Fibroblast of skin of abdomen (primary cell): ENCODE measurements at regions not wholly inside any gene's neighbourhood (a gene's known extent, or its start where the extent isn't known, plus 50 kb on each side); places are given as distances from the start of the nearest gene placed in this dataset.
"Not testable (repeated sequence)": the region's sequence is repeated elsewhere in the genome, so short reads cannot be mapped to it uniquely, and the experiment has no call there.

Source experiments
- DNase-seq: peaks from one replicate; pipeline ENCODE4 v3.0.0-alpha.2; 2013

- DNase-seq = not testable (repeated sequence)
Observed at GRCh38 chr4:52522093-52522492, 137.0 kb downstream of the USP46 start.

DNA sequence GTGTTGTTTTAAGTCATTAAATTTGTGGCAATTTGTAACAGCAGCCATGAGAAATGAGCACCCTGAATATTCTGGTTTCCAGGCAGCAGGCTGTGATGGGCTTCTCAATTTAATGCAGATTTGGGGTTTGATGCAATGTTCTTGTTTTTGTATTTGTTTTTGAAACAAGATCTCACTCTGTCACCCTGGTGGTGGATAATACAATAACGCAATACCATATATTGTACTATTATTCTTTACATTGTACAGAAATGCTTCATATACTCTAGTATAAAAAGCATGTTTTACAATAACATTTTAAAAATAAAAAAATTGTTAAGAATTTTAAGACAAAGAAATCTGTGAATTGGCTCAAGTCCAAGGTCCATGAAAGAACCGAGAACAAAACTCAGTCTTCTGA is 129.1 kb downstream of the USP46 start:
- DNase-seq = no peak

DNA sequence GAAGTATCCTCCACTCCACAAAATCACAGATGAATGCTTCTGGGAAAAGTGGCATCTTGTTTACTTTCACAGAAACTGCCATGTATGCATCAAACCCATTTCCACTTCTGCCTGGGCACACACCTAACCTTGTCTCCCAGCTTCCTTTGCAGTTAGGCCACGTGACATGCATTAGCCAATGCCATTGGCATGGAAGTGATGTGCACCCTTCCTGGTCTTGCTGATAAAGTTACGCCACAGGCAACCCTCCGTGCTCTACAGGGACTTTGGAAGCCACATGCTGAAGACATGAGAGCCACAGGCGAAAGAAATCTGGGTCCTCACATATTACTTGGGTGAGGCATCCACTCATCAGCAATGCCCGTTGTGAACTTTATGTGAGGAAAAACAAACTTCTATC is 123.3 kb downstream of the USP46 start:
- DNase-seq = no peak
